ENCODE measurements at regions not wholly inside any gene's neighbourhood (a gene's known extent, or its start where the extent isn't known, plus 50 kb on each side); places are given as distances from the start of the nearest gene placed in this dataset.
A peak's percentile ranks its signal among the peaks of the same experiment; 100 is the strongest.
"Not testable (repeated sequence)": the region's sequence is repeated elsewhere in the genome, so short reads cannot be mapped to it uniquely, and the experiment has no call there.

- H3K9me3 ChIP-seq (ENCODE audit: control insufficient read depth, insufficient read depth, low read length): peaks cover 24% of the 10 kb centered on the region
- H3K9me3 Mint-ChIP-seq: peaks cover 13 to 24% of the 10 kb centered on the region in 2 donors
- peaks cover 17% of the 10 kb centered on the region for H3K36me3 Mint-ChIP-seq
- ATAC-seq (no peak), DNase-seq (no peak)
- WGBS (ENCODE audit: insufficient coverage): 82% methylated on average over 8 of the region's 8 CpGs
- peaks cover 9% of the 10 kb centered on the region for H3K4me1 ChIP-seq (ENCODE audit: control insufficient read depth, insufficient read depth, low read length)
- intact Hi-C loops (cut with micrococcal nuclease): no loop called here
- TF ChIP-seq CTCF (IDR thresholded peaks at IDR 0.05): no peak
- H3K4me3 ChIP-seq (ENCODE audit: low read length): no peak overlapping the region
- H3K27ac ChIP-seq (ENCODE audit: low read length): no peak overlapping the region
- peaks cover 17 to 19% of the 10 kb centered on the region in 2 donors for H3K4me1 Mint-ChIP-seq
- H3K27me3 Mint-ChIP-seq (ENCODE audit: low read depth in 2 of 2): peaks cover 5 to 35% of the 10 kb centered on the region in 2 donors
- no peaks in the 10 kb centered on the region for H3K36me3 ChIP-seq (ENCODE audit: control insufficient read depth, insufficient read depth, low read length)
- no peaks in the 10 kb centered on the region for H3K27me3 ChIP-seq (ENCODE audit: control insufficient read depth, insufficient read depth, low read length)
- no peak overlapping the region for H3K4me3 Mint-ChIP-seq
- no peak overlapping the region for H3K27ac Mint-ChIP-seq
Measured at GRCh38 chr22:47498969-47499495, 736.6 kb downstream of the TBC1D22A start.

- Histone ChIP-seq H3K4me1 (ENCODE audit: control insufficient read depth, insufficient read depth, low read length) (peaks cover 16% of the 10 kb centered on the region), H3K4me3 (ENCODE audit: low read length) (no peak overlapping the region), H3K27ac (ENCODE audit: low read length) (no peak overlapping the region), H3K36me3 (ENCODE audit: control insufficient read depth, insufficient read depth, low read length) (no peaks in the 10 kb centered on the region), H3K9me3 (ENCODE audit: control insufficient read depth, insufficient read depth, low read length) (peaks cover 24% of the 10 kb centered on the region), H3K27me3 (ENCODE audit: control insufficient read depth, insufficient read depth, low read length) (no peaks in the 10 kb centered on the region)
- Mint-ChIP-seq H3K27ac (no peak overlapping the region), H3K27me3 (ENCODE audit: low read depth in 2 of 2) (peaks cover 2 to 25% of the 10 kb centered on the region in 2 donors), H3K4me3 (no peak overlapping the region), H3K4me1 (peaks cover 26 to 28% of the 10 kb centered on the region in 2 donors), H3K36me3 (peaks cover 17% of the 10 kb centered on the region), H3K9me3 (peaks cover 15 to 24% of the 10 kb centered on the region in 2 donors)
- no peak for TF ChIP-seq CTCF (IDR thresholded peaks at IDR 0.05)
- intact Hi-C loops (cut with micrococcal nuclease): no loop called here
- WGBS (ENCODE audit: insufficient coverage): 76% methylated on average over 7 of the region's 7 CpGs
- ATAC-seq: no peak
- DNase-seq: no peak
Measured at GRCh38 chr22:47497666-47498065, 735.2 kb downstream of the TBC1D22A start.

- peak in 1 of 2 donors; percentile 38 for DNase-seq
- Mint-ChIP-seq H3K9me3 (peaks cover 10 to 14% of the 10 kb centered on the region in 2 donors), H3K36me3 (no peaks in the 10 kb centered on the region), H3K4me3 (peak overlapping the region; percentile 40), H3K27me3 (ENCODE audit: low read depth in 2 of 2) (peaks cover 2 to 17% of the 10 kb centered on the region in 2 donors), H3K27ac (peak overlapping the region; percentile 64 to 88), H3K4me1 (peaks cover 26 to 28% of the 10 kb centered on the region in 2 donors)
- Histone ChIP-seq H3K27me3 (ENCODE audit: control insufficient read depth, insufficient read depth, low read length) (no peaks in the 10 kb centered on the region), H3K27ac (ENCODE audit: low read length) (peak overlapping the region; percentile 65), H3K36me3 (ENCODE audit: control insufficient read depth, insufficient read depth, low read length) (no peaks in the 10 kb centered on the region), H3K4me1 (ENCODE audit: control insufficient read depth, insufficient read depth, low read length) (peaks cover 16% of the 10 kb centered on the region), H3K9me3 (ENCODE audit: control insufficient read depth, insufficient read depth, low read length) (peaks cover 19% of the 10 kb centered on the region), H3K4me3 (ENCODE audit: low read length) (no peak overlapping the region)
- 4% methylated on average over 1 of the region's 1 CpG for WGBS (ENCODE audit: insufficient coverage)
- intact Hi-C loops (cut with micrococcal nuclease): no loop called here
- TF ChIP-seq CTCF (IDR thresholded peaks at IDR 0.05): no peak
- peak in 2 of 3 donors; percentile 38 for ATAC-seq
Measured at GRCh38 chr22:47495110-47495509, 732.7 kb downstream of the TBC1D22A start.

- H3K4me1 ChIP-seq (ENCODE audit: control insufficient read depth, insufficient read depth, low read length); H3K36me3 ChIP-seq (ENCODE audit: control insufficient read depth, insufficient read depth, low read length); intact Hi-C loops (cut with micrococcal nuclease); H3K27me3 ChIP-seq (ENCODE audit: control insufficient read depth, insufficient read depth, low read length); H3K4me1 Mint-ChIP-seq; H3K4me3 ChIP-seq (ENCODE audit: low read length); H3K4me3 Mint-ChIP-seq; ATAC-seq; H3K27ac Mint-ChIP-seq; DNase-seq; H3K9me3 ChIP-seq (ENCODE audit: control insufficient read depth, insufficient read depth, low read length); H3K36me3 Mint-ChIP-seq; H3K9me3 Mint-ChIP-seq; H3K27ac ChIP-seq (ENCODE audit: low read length): not testable (repeated sequence)
- H3K27me3 Mint-ChIP-seq (ENCODE audit: low read depth in 2 of 2): peaks cover 8 to 15% of the 10 kb centered on the region in 2 donors
- 94% methylated on average over 9 of the region's 24 CpGs for WGBS (ENCODE audit: insufficient coverage)
Measured at GRCh38 chr22:47488131-47488530, 725.7 kb downstream of the TBC1D22A start.
